SHP77 treated with DMSO at 0.1 percent for 48 hours (cell line): ENCODE measurements at regions not wholly inside any gene's neighbourhood (a gene's known extent, or its start where the extent isn't known, plus 50 kb on each side); places are given as distances from the start of the nearest gene placed in this dataset.

Experiments used
- DNase-seq: peaks from one replicate; lab custom pipeline; 2025; lab: John Stamatoyannopoulos, UW

- DNase-seq: peak; percentile 56
Observed at GRCh38 chr13:34567597-34567996, 374.5 kb upstream of the NBEA start.

GRCh38 chr13:34570698-34571353, 371.2 kb upstream of the NBEA start:
- no peak for DNase-seq

- no peak for DNase-seq
Observed at GRCh38 chr13:34571716-34572115, 370.4 kb upstream of the NBEA start.

- no peak for DNase-seq
Observed at GRCh38 chr13:34577051-34577450, 365.0 kb upstream of the NBEA start.

GRCh38 chr13:34578471-34578870, 363.6 kb upstream of the NBEA start:
- DNase-seq: no peak

- DNase-seq: no peak
Observed at GRCh38 chr13:34578917-34579316, 363.2 kb upstream of the NBEA start.

GRCh38 chr13:34583181-34583580, 358.9 kb upstream of the NBEA start:
- DNase-seq: no peak

- DNase-seq: no peak
Observed at GRCh38 chr13:34587576-34587975, 354.5 kb upstream of the NBEA start.

GRCh38 chr13:34588362-34588761, 353.7 kb upstream of the NBEA start:
- no peak for DNase-seq

- DNase-seq: no peak
Observed at GRCh38 chr13:34589581-34589980, 352.5 kb upstream of the NBEA start.

- DNase-seq: no peak
Observed at GRCh38 chr13:34591129-34591528, 350.9 kb upstream of the NBEA start.

- no peak for DNase-seq
Observed at GRCh38 chr13:34591900-34592529, 350.1 kb upstream of the NBEA start.

GRCh38 chr13:34593658-34594057, 348.4 kb upstream of the NBEA start:
- DNase-seq: no peak

GRCh38 chr13:34594507-34594906, 347.6 kb upstream of the NBEA start:
- DNase-seq: no peak

GRCh38 chr13:34608331-34608730, 333.7 kb upstream of the NBEA start:
- no peak for DNase-seq

- DNase-seq: no peak
Observed at GRCh38 chr13:34611671-34612070, 330.4 kb upstream of the NBEA start.

GRCh38 chr13:34617473-34618083, 324.5 kb upstream of the NBEA start:
- no peak for DNase-seq

GRCh38 chr13:34618654-34619053, 323.4 kb upstream of the NBEA start:
- no peak for DNase-seq

- no peak for DNase-seq
Observed at GRCh38 chr13:34619326-34619725, 322.7 kb upstream of the NBEA start.

- no peak for DNase-seq
Observed at GRCh38 chr13:34620074-34620850, 321.8 kb upstream of the NBEA start.

- no peak for DNase-seq
Observed at GRCh38 chr13:34620862-34621261, 321.2 kb upstream of the NBEA start.

GRCh38 chr13:34623331-34623730, 318.7 kb upstream of the NBEA start:
- DNase-seq: no peak
